Lower lobe of right lung (tissue), 2 donors: ENCODE measurements at regions not wholly inside any gene's neighbourhood (a gene's known extent, or its start where the extent isn't known, plus 50 kb on each side); places are given as distances from the start of the nearest gene placed in this dataset.

ENCODE experiments used
- ATAC-seq, 2 donors: fragments of 200-7000 bp; cut with Tn5 transposase; one replicate each; pipeline ENCODE4 v1.9.1; 2020 to 2022; ENCODE audit warnings: mild to moderate bottlenecking in 2 of 2, moderate library complexity in 2 of 2
- DNase-seq: peaks from one replicate; pipeline ENCODE4 v3.0.0-alpha.2; 2020
- H3K27ac ChIP-seq: fragments of 200-600 bp; one replicate; pipeline ENCODE4 v1.8.0; 2022
- H3K27me3 ChIP-seq: fragments of 200-600 bp; one replicate; pipeline ENCODE4 v1.8.0; 2022; ENCODE audit warnings: low read depth
- H3K36me3 ChIP-seq: fragments of 200-600 bp; one replicate; pipeline ENCODE4 v1.8.0; 2022; ENCODE audit warnings: mild to moderate bottlenecking
- H3K4me1 ChIP-seq: fragments of 200-600 bp; one replicate; pipeline ENCODE4 v1.8.0; 2022
- H3K4me3 ChIP-seq: fragments of 200-600 bp; one replicate; pipeline ENCODE4 v1.8.0; 2022; ENCODE audit warnings: mild to moderate bottlenecking
- H3K9me3 ChIP-seq: fragments of 200-600 bp; one replicate; pipeline ENCODE4 v1.8.0; 2022
- intact Hi-C: fragments of 100-400 bp; cut with DNase I; formaldehyde crosslinking; loops from one replicate; pipeline ENCODE4 v1.11.0; 2022
- TF ChIP-seq, protein P1 (sequence below): fragments of 200-600 bp; IDR thresholded peaks from one replicate; pipeline ENCODE4 v1.8.0; 2022; ENCODE audit warnings: antibody characterized with exemption, mild to moderate bottlenecking
- donor health status: DM: no; HTN: yes; CAD: no; lungs with severe emphysema.

DNA sequence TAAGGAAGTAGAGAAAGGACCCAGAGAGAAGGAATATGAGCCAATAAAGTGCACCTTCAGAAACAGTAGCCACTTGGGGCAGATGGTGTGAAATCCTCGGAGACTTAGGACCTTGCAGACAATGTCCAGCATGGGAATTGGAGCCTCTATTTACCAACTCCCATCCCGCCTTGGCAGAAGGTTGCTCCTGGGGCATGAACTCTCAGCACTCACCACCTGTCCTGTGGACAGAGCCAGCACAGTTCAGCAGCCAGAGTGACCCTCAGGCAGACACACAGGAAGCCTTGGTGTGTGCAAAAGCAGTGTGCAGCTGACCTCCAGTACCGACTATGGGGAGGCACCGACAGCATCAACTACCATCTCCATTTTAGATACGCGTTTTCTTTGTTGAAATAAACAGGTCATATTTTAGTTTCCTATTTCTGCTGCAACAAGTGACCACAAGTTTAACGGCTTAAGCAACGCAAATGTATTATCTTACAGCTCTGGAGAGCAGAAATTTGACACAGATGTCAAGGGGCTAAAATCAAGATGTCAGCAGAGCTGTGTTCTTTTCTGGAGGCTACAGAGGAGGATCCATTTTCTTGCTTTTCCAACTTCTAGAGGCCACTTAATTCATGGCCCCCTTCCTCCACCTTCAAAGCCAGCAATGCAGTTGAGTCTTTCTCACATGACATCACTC lies 428.1 kb downstream of the MED13L start:
- ATAC-seq = no peak
- no peak overlapping the region for H3K4me3 ChIP-seq
- H3K27me3 ChIP-seq = no peaks in the 10 kb centered on the region
- no peaks in the 10 kb centered on the region for H3K4me1 ChIP-seq
- intact Hi-C loops = no loop called here
- H3K36me3 ChIP-seq = no peaks in the 10 kb centered on the region
- no peak for DNase-seq
- TF ChIP-seq, protein P1, sequence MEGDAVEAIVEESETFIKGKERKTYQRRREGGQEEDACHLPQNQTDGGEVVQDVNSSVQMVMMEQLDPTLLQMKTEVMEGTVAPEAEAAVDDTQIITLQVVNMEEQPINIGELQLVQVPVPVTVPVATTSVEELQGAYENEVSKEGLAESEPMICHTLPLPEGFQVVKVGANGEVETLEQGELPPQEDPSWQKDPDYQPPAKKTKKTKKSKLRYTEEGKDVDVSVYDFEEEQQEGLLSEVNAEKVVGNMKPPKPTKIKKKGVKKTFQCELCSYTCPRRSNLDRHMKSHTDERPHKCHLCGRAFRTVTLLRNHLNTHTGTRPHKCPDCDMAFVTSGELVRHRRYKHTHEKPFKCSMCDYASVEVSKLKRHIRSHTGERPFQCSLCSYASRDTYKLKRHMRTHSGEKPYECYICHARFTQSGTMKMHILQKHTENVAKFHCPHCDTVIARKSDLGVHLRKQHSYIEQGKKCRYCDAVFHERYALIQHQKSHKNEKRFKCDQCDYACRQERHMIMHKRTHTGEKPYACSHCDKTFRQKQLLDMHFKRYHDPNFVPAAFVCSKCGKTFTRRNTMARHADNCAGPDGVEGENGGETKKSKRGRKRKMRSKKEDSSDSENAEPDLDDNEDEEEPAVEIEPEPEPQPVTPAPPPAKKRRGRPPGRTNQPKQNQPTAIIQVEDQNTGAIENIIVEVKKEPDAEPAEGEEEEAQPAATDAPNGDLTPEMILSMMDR = no peak
- no peak overlapping the region for H3K27ac ChIP-seq
- no peaks in the 10 kb centered on the region for H3K9me3 ChIP-seq

DNA sequence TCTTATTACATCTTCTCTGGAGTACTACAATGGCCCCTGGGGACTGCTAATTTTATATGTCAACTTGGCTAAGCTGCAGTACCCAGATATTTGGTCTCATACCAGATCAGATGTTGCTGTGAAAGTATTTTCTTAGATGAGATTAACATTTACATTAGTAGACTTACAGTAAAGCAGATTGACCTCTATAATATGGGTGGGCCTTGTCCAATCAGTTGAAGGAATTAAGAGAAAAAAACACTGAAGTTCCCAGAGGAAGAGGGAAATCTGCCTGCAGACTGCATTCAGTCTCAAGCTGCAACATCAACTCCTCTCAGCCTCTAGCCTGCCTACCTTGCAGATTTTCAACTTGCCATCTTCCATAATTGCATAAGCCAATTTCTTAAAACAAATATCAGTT lies 430.1 kb downstream of the MED13L start:
- no peak for ATAC-seq

DNA sequence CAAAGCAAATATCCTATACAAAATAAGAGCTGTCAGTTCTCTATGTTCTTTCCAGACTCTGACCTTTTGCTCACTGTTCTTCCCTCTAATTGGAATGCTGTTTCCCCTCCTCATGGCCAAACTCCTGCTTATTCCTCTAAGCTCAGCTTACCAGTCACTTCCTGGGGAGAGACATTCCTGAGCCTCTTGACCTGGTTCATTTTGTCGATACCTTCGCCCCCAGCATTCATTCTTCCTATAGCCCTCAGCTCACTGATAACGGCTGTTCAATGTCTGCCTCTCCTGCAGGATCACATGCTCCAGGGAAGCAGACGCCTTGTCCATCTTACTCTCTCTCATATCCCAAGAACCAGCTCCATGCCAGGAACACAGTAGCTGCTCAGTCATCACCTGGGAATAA lies 431.0 kb downstream of the MED13L start:
- Histone ChIP-seq H3K27me3 (no peaks in the 10 kb centered on the region), H3K9me3 (no peaks in the 10 kb centered on the region), H3K36me3 (no peaks in the 10 kb centered on the region), H3K4me3 (no peak overlapping the region), H3K27ac (no peak overlapping the region), H3K4me1 (no peaks in the 10 kb centered on the region)
- no peak for ATAC-seq
- no peak for DNase-seq
- intact Hi-C loops = no loop called here
- TF ChIP-seq, protein P1 = no peak

More for the DNA sequence above, 430.1 kb downstream of the MED13L start:
- no peak overlapping the region for H3K4me3 ChIP-seq
- intact Hi-C loops = no loop called here
- H3K36me3 ChIP-seq = no peaks in the 10 kb centered on the region
- H3K9me3 ChIP-seq = no peaks in the 10 kb centered on the region
- no peaks in the 10 kb centered on the region for H3K4me1 ChIP-seq
- no peak for DNase-seq
- H3K27ac ChIP-seq = no peak overlapping the region
- TF ChIP-seq, protein P1 = no peak
- H3K27me3 ChIP-seq = no peaks in the 10 kb centered on the region

GRCh38 chr12:115840159-115840558 lies 437.3 kb downstream of the MED13L start:
- H3K27me3 ChIP-seq = no peaks in the 10 kb centered on the region
- no peaks in the 10 kb centered on the region for H3K9me3 ChIP-seq
- no peak overlapping the region for H3K4me3 ChIP-seq
- ATAC-seq = no peak
- H3K4me1 ChIP-seq = no peaks in the 10 kb centered on the region
- no peak overlapping the region for H3K27ac ChIP-seq
- TF ChIP-seq, protein P1 = no peak
- H3K36me3 ChIP-seq = no peaks in the 10 kb centered on the region
- intact Hi-C loops = no loop called here
- no peak for DNase-seq

- ATAC-seq = no peak
- TF ChIP-seq, protein P1 = no peak
- no peak for DNase-seq
- no peak overlapping the region for H3K4me3 ChIP-seq
- no peaks in the 10 kb centered on the region for H3K27me3 ChIP-seq
- H3K36me3 ChIP-seq = no peaks in the 10 kb centered on the region
- intact Hi-C loops = no loop called here
- no peaks in the 10 kb centered on the region for H3K9me3 ChIP-seq
- H3K4me1 ChIP-seq = no peaks in the 10 kb centered on the region
- H3K27ac ChIP-seq = no peak overlapping the region
Measured at GRCh38 chr12:115838952-115839351, 438.5 kb downstream of the MED13L start.
